Large intestine (tissue), 3 donors: ENCODE measurements at regions not wholly inside any gene's neighbourhood (a gene's known extent, or its start where the extent isn't known, plus 50 kb on each side); places are given as distances from the start of the nearest gene placed in this dataset.
"Not testable (repeated sequence)": the region's sequence is repeated elsewhere in the genome, so short reads cannot be mapped to it uniquely, and the experiment has no call there.

Experiments used
- DNase-seq, 2 donors: peaks; one replicate each; pipeline versions ENCODE4 v3.0.0 to v3.0.0-alpha.2; 2013
- H3K27ac ChIP-seq: one replicate; pipeline ENCODE4 v1.5.1; 2013; ENCODE audit warnings: low read length
- H3K27me3 ChIP-seq: 2 replicates; pipeline ENCODE4 v1.6.1; 2013; ENCODE audit warnings: low read length; ENCODE audit not compliant: control insufficient read depth, insufficient read depth
- H3K36me3 ChIP-seq: 2 replicates; pipeline ENCODE4 v1.6.1; 2013; ENCODE audit warnings: low read length; ENCODE audit not compliant: control insufficient read depth, insufficient read depth
- H3K4me1 ChIP-seq: one replicate; pipeline ENCODE4 v1.6.1; 2013; ENCODE audit warnings: low read length; ENCODE audit not compliant: control insufficient read depth, insufficient read depth
- H3K4me3 ChIP-seq: one replicate; pipeline ENCODE4 v1.5.1; 2013; ENCODE audit warnings: low read length
- H3K9me3 ChIP-seq: one replicate; pipeline ENCODE4 v1.6.1; 2013; ENCODE audit warnings: mild to moderate bottlenecking, low read depth, low read length, moderate library complexity; ENCODE audit not compliant: control insufficient read depth
- WGBS: methylation state at CpG from one replicate; pipeline ENCODE4 v1.1.5; 2013; ENCODE audit warnings: low lambda C conversion rate; ENCODE audit not compliant: insufficient coverage; 5-methylcytosine and 5-hydroxymethylcytosine counted together

DNA sequence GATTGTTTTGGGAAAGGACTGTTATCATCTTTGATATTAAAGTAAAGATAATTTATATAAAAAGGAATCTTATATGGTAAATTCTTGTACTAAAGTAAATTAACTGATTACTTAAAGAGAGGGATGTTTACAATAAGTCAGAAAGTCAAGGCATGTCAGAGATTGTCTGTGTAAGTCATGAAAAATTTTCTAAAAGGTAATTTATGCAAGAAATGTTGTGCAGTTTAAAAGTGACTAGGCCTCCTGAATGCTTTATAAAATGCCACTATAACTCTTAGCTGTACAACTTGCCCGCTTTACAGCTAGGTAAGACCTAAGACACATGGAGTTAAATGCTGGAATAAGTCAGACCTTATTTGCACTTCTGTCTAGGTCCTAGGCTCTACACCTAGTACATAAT, 692.9 kb downstream of the GBE1 start:
- peaks cover 5% of the 10 kb centered on the region for H3K4me1 ChIP-seq
- no CpG with 5 or more reads among the region's 1 CpG for WGBS

DNA sequence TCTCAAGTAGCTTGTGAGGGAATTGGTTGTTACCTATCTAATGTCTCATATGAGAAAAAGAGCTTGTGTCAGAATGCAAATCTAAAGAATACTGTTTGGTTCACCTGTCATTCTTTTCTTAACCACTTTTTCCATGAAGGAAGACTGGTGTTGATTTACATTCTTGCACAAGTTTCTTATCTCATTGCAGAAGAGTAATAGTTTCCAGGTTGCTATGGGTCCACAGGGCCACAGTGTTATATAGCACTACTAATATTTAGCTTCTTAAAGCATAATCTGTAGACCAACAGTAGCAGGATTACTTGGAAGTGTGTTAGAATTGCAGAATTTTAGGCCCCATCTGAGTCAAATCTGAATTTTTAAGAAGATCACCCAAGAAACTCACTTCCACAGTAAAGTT, 697.5 kb downstream of the GBE1 start:
- H3K9me3 ChIP-seq = peaks cover 8% of the 10 kb centered on the region
- H3K4me1 ChIP-seq = peaks cover 8% of the 10 kb centered on the region
- H3K36me3 ChIP-seq = no peaks in the 10 kb centered on the region
- peak; percentile 26 to 67 for DNase-seq
- H3K4me3 ChIP-seq = no peak overlapping the region
- no peaks in the 10 kb centered on the region for H3K27me3 ChIP-seq
- peak overlapping the region; percentile 60 for H3K27ac ChIP-seq

More for the DNA sequence above, 692.9 kb downstream of the GBE1 start:
- no peak for DNase-seq
- H3K27ac ChIP-seq = no peak overlapping the region
- H3K9me3 ChIP-seq = peaks cover 8% of the 10 kb centered on the region
- H3K36me3 ChIP-seq = no peaks in the 10 kb centered on the region
- H3K27me3 ChIP-seq = no peaks in the 10 kb centered on the region
- no peak overlapping the region for H3K4me3 ChIP-seq

DNA sequence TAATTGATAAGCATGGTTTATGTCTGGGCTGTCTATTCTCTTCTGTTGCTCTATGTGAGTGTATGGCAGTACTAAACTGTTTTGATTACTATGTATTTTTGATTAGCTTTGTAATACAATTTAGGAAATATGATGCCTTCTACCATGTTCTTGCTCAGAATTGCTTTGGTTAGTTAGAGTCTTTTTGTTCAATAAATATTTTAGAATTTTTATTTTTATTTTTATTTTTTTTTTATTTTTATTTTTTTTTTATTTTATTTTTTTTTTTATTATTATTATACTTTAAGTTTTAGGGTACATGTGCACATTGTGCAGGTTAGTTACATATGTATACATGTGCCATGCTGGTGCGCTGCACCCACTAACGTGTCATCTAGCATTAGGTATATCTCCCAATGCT, 710.3 kb downstream of the GBE1 start:
- not testable (repeated sequence) for H3K4me1 ChIP-seq, H3K27me3 ChIP-seq, H3K9me3 ChIP-seq, H3K27ac ChIP-seq, H3K36me3 ChIP-seq, DNase-seq, H3K4me3 ChIP-seq
- no CpG with 5 or more reads among the region's 2 CpGs for WGBS

DNA sequence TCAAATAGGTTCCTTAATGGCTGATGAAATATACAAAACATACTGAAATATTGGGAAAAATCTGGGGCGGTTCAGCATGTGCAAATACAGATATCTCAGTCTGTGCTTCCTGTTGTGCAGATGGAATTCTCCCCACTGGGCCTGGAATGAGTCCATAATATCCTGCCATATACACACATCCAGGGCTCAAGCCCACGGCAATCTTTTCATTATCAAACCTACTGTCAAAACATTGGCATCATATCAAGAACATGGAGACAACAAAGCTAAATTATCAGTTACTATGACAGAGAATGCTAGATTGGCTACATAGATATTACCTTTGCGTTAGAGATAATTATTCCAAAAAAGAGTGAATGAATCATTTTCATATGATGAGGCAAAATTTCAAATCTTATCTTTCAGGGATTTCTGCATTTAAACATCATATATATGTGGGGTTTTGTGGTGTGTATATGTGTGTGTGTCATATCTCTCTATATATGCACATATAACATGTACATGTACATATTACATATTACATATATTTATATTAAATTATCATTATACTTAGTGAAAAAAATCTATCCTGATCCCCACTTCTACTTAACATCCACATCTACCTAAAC, 713.3 kb downstream of the GBE1 start:
- no peak for DNase-seq
- WGBS = 20% methylated on average over 1 of the region's 3 CpGs
- Histone ChIP-seq H3K27ac (no peak overlapping the region), H3K36me3 (no peaks in the 10 kb centered on the region), H3K4me1 (peaks cover 4% of the 10 kb centered on the region), H3K27me3 (no peaks in the 10 kb centered on the region), H3K9me3 (no peaks in the 10 kb centered on the region), H3K4me3 (no peak overlapping the region)

DNA sequence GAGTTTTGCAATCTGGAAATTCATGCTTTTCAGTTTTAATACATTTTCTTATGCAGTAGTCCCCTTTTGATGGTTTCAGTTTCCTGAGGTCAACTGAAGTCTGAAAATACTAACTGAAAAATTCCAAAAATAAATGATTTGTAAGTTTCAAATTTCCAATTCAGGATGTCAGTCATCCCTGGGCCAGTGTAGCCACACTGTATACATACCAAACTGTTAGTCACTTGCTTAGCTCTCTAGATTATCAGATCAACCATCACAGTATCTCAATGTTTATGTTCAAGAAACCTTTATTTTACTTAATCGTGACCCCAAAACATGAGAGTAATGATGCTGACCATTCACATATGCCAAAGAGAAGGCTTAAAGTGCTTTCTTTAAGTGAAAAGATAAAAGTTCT, 715.5 kb downstream of the GBE1 start:
- WGBS = 88% methylated on average over 1 of the region's 1 CpG
- no peaks in the 10 kb centered on the region for H3K36me3 ChIP-seq
- H3K27ac ChIP-seq = no peak overlapping the region
- H3K4me3 ChIP-seq = no peak overlapping the region
- H3K27me3 ChIP-seq = no peaks in the 10 kb centered on the region
- peaks cover 4% of the 10 kb centered on the region for H3K4me1 ChIP-seq
- H3K9me3 ChIP-seq = no peaks in the 10 kb centered on the region
- no peak for DNase-seq

DNA sequence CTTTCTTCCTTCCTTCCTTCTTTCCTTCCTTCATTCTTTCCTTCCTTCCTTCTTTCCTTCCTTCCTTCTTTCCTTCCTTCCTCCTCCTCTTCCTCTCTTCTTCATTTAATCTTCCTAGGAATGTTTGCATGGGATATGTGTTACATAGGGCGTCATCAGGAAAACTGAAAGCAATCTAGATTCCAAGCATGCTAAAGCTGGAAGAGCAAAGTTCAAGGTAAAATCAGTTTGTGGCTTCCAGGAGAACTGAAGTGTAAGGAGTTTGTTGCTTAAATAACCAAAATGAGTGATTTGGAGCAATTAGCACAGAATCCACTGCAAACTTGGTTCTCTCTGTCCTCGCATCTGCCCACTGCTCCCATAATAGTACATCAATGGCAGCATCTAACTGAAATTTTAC, 716.2 kb downstream of the GBE1 start:
- 30% methylated on average over 2 of the region's 2 CpGs for WGBS
- no peaks in the 10 kb centered on the region for H3K36me3 ChIP-seq
- no peaks in the 10 kb centered on the region for H3K27me3 ChIP-seq
- H3K4me1 ChIP-seq = peaks cover 4% of the 10 kb centered on the region
- no peak overlapping the region for H3K4me3 ChIP-seq
- H3K27ac ChIP-seq = peak overlapping the region; percentile 48
- DNase-seq = peak; percentile 37 to 73
- H3K9me3 ChIP-seq = no peaks in the 10 kb centered on the region

DNA sequence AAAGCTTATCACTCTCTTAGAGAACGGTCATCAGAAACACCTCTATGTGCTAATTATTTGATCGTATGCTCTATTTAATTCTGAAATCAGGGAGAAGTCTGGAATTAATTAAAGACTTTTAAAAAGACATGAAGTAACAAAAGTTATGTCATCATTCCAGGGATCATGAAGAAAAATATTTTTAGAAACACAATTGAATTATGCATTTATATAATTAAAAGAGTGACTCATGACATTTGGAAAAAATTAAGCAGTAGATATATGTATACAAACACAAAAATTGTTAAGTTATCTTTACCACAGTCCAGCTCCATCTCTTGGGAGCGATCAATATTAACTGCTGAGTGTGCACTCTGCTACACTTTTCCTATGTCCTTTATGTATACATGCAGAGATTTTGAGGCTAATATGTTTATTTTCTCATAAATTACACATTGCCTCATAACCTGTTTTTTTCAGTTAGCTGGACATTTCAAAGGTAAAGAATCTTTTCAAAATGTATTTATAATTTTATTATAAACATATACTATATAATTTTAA, 717.7 kb downstream of the GBE1 start:
- no peak for DNase-seq
- H3K4me1 ChIP-seq = peaks cover 4% of the 10 kb centered on the region
- H3K27me3 ChIP-seq = no peaks in the 10 kb centered on the region
- no peaks in the 10 kb centered on the region for H3K36me3 ChIP-seq
- 94% methylated on average over 2 of the region's 3 CpGs for WGBS
- no peak overlapping the region for H3K4me3 ChIP-seq
- H3K27ac ChIP-seq = no peak overlapping the region
- no peaks in the 10 kb centered on the region for H3K9me3 ChIP-seq

- no peak overlapping the region for H3K4me3 ChIP-seq
- DNase-seq = no peak
- H3K27me3 ChIP-seq = no peaks in the 10 kb centered on the region
- 0% methylated on average over 1 of the region's 2 CpGs for WGBS
- H3K36me3 ChIP-seq = no peaks in the 10 kb centered on the region
- H3K4me1 ChIP-seq = peaks cover 4% of the 10 kb centered on the region
- H3K27ac ChIP-seq = no peak overlapping the region
- no peaks in the 10 kb centered on the region for H3K9me3 ChIP-seq
Observed at GRCh38 chr3:81043009-81043408, 718.4 kb downstream of the GBE1 start.

DNA sequence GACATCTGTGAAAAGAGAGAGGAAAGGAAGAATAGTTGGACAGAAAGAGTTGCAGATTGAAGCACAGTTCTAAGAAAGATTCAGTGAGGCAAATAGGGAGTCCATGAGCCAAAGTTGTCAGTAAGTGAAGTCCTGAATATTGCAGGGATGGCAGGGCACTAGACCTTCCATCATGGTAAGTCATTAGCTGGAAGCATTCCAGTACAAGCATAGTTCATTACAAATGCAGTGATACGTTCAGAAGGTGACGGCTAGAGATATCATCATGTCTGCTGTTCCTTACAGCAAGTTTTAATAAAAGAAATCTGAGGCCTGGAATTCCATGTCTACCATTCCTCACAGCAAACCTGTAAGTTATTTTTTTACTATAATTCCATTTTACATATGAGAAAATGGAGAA, 720.1 kb downstream of the GBE1 start:
- H3K36me3 ChIP-seq = no peaks in the 10 kb centered on the region
- DNase-seq = no peak
- no peaks in the 10 kb centered on the region for H3K27me3 ChIP-seq
- H3K27ac ChIP-seq = no peak overlapping the region
- no peak overlapping the region for H3K4me3 ChIP-seq
- H3K4me1 ChIP-seq = peaks cover 4% of the 10 kb centered on the region
- H3K9me3 ChIP-seq = no peaks in the 10 kb centered on the region
- 90% methylated on average over 2 of the region's 2 CpGs for WGBS

GRCh38 chr3:81040107-81040506, 721.3 kb downstream of the GBE1 start:
- WGBS = 100% methylated on average over 1 of the region's 2 CpGs
- H3K27ac ChIP-seq = no peak overlapping the region
- H3K27me3 ChIP-seq = no peaks in the 10 kb centered on the region
- no peaks in the 10 kb centered on the region for H3K4me1 ChIP-seq
- H3K4me3 ChIP-seq = no peak overlapping the region
- H3K36me3 ChIP-seq = no peaks in the 10 kb centered on the region
- no peak for DNase-seq
- H3K9me3 ChIP-seq = no peaks in the 10 kb centered on the region

GRCh38 chr3:81033684-81034083, 727.8 kb downstream of the GBE1 start:
- Histone ChIP-seq H3K36me3 (no peaks in the 10 kb centered on the region), H3K27me3 (no peaks in the 10 kb centered on the region), H3K4me3 (no peak overlapping the region), H3K4me1 (no peaks in the 10 kb centered on the region), H3K9me3 (peaks cover 3% of the 10 kb centered on the region), H3K27ac (no peak overlapping the region)
- WGBS = 100% methylated on average over 1 of the region's 4 CpGs
- no peak for DNase-seq
